SK-N-SH (cell line): ENCODE measurements at regions not wholly inside any gene's neighbourhood (a gene's known extent, or its start where the extent isn't known, plus 50 kb on each side); places are given as distances from the start of the nearest gene placed in this dataset.

Experiments
- CTCF ChIA-PET: fragments of 300-600, 350-600 bp; formaldehyde crosslinking; extraction: SDS; loops from one replicate; lab custom pipeline; 2021; lab: Yijun Ruan, JAX
- POLR2A ChIA-PET: fragments of 350-600 bp; sonication (Branson Sonifier 250); formaldehyde crosslinking; extraction: SDS; loops from one replicate; lab custom pipeline; 2020; ENCODE audit warnings: antibody characterized with exemption, inconsistent platforms; lab: Yijun Ruan, JAX
- DNase-seq: peaks from one replicate; pipeline ENCODE4 v3.0.0; 2012
- H2AFZ ChIP-seq: fragments of 200-600 bp; sonication (generic); 2 replicates; pipeline ENCODE4 v1.8.1; 2016; ENCODE audit warnings: antibody characterized with exemption, mild to moderate bottlenecking, low read depth
- H3F3A ChIP-seq: fragments of 200-600 bp; sonication (generic); replicated peaks from 2 replicates; pipeline ENCODE3; 2016; ENCODE audit warnings: antibody characterized with exemption, mild to moderate bottlenecking; ENCODE audit not compliant: insufficient read depth
- H3K27ac ChIP-seq, 2 experiments: fragments of 200-500 bp in 1 of 2; fragments of 200-600 bp in 1 of 2; sonication (Bioruptor generic) in 1 of 2; sonication (generic), shearing (Covaris generic) in 1 of 2; 2 replicates each; pipeline versions ENCODE4 v1.5.1 to v1.6.1; 2014 to 2016; ENCODE audit warnings: low read depth in 2 of 2, inconsistent platforms in 1 of 2, low read length in 1 of 2, mild to moderate bottlenecking in 1 of 2, mixed read lengths in 1 of 2
- H3K27me3 ChIP-seq: fragments of 200-600 bp; sonication (generic), shearing (Covaris generic); 2 replicates; pipeline ENCODE4 v1.6.1; 2016; ENCODE audit warnings: mixed run types; ENCODE audit not compliant: insufficient read depth
- H3K36me3 ChIP-seq, 2 experiments: fragments of 200-500 bp in 1 of 2; fragments of 200-600 bp in 1 of 2; sonication (Bioruptor generic) in 1 of 2; sonication (generic) in 1 of 2; replicated peaks in 1 of 2; 2 replicates each; pipeline versions ENCODE3 to v1.5.1; 2014 to 2016; ENCODE audit warnings: low read length in 1 of 2, mild to moderate bottlenecking in 1 of 2; ENCODE audit not compliant: insufficient read depth in 2 of 2, control insufficient read depth in 1 of 2
- H3K4me1 ChIP-seq, 2 experiments: fragments of 200-500 bp in 1 of 2; fragments of 200-600 bp in 1 of 2; sonication (Bioruptor generic) in 1 of 2; sonication (generic), shearing (Covaris generic) in 1 of 2; 2 replicates each; pipeline versions ENCODE4 v1.5.1 to v1.6.1; 2014 to 2016; ENCODE audit warnings: low read depth in 1 of 2, low read length in 1 of 2, mixed run types in 1 of 2; ENCODE audit not compliant: insufficient read depth in 2 of 2, control insufficient read depth in 1 of 2
- H3K4me2 ChIP-seq: fragments of 200-600 bp; sonication (generic), shearing (Covaris generic); 2 replicates; pipeline ENCODE4 v1.6.1; 2017; ENCODE audit warnings: mixed run types
- H3K4me3 ChIP-seq, 2 experiments: fragments of 200-500 bp in 1 of 2; fragments of 200-600 bp in 1 of 2; sonication (Bioruptor generic) in 1 of 2; sonication (generic), shearing (Covaris generic) in 1 of 2; 2 replicates each; pipeline versions ENCODE4 v1.5.1 to v1.8.1; 2014 to 2016; ENCODE audit warnings: low read depth in 2 of 2, inconsistent platforms in 1 of 2, low read length in 1 of 2, mild to moderate bottlenecking in 1 of 2, mixed read lengths in 1 of 2, moderate library complexity in 1 of 2
- H3K79me2 ChIP-seq: fragments of 200-600 bp; sonication (generic); 2 replicates; pipeline ENCODE4 v1.8.1; 2017; ENCODE audit warnings: mild to moderate bottlenecking; ENCODE audit not compliant: insufficient read depth
- H3K9ac ChIP-seq: fragments of 200-600 bp; sonication (generic); 2 replicates; pipeline ENCODE4 v1.6.1; 2017; ENCODE audit warnings: mixed run types
- H3K9me2 ChIP-seq: fragments of 200-600 bp; sonication (generic); 2 replicates; pipeline ENCODE4 v1.6.1; 2017; ENCODE audit warnings: mixed run types
- H3K9me3 ChIP-seq: fragments of 200-600 bp; sonication (generic); 2 replicates; pipeline ENCODE4 v1.6.1; 2017; ENCODE audit warnings: mixed run types, mild to moderate bottlenecking, moderate library complexity
- H4K20me1 ChIP-seq: fragments of 200-600 bp; sonication (generic); 2 replicates; pipeline ENCODE4 v1.6.1; 2017; ENCODE audit warnings: mild to moderate bottlenecking, mixed run types; ENCODE audit not compliant: insufficient read depth
- CTCF ChIP-seq: fragments of 200-600 bp; sonication (generic); IDR thresholded peaks from 2 replicates; pipeline ENCODE4 v1.6.1; 2017; ENCODE audit warnings: antibody characterized with exemption, mild to moderate bottlenecking, moderate library complexity
- EP300 ChIP-seq, 2 experiments: IDR thresholded peaks; 2 replicates each; pipeline versions ENCODE4 v1.4.0 to v1.6.1; 2012; ENCODE audit warnings: borderline replicate concordance in 1 of 2, low read depth in 1 of 2, low read length in 1 of 2
- EZH2phosphoT487 ChIP-seq: fragments of 200-600 bp; sonication (generic); IDR thresholded peaks from 2 replicates; pipeline ENCODE4 v1.6.1; 2017; ENCODE audit warnings: low read depth, mixed run types, mild to moderate bottlenecking, antibody characterized with exemption, moderate library complexity, borderline replicate concordance
- FOXM1 ChIP-seq: IDR thresholded peaks from 2 replicates; pipeline ENCODE4 v1.4.0; 2012; ENCODE audit warnings: low read depth, mild to moderate bottlenecking
- JUND ChIP-seq: IDR thresholded peaks from 2 replicates; pipeline ENCODE4 v1.4.0; 2012
- MAX ChIP-seq: IDR thresholded peaks from 2 replicates; pipeline ENCODE4 v1.4.0; 2012; ENCODE audit warnings: low read depth
- NFIC ChIP-seq: IDR thresholded peaks from 2 replicates; pipeline ENCODE4 v1.4.0; 2012; ENCODE audit warnings: borderline replicate concordance
- NRF1 ChIP-seq: IDR thresholded peaks from 2 replicates; pipeline ENCODE4 v1.6.1; 2012; ENCODE audit warnings: low read depth, mild to moderate bottlenecking, low read length
- RCOR1 ChIP-seq: fragments of 150-350 bp; IDR thresholded peaks from 2 replicates; pipeline ENCODE4 v1.6.1; 2017; ENCODE audit warnings: antibody characterized with exemption, low read length
- RFX5 ChIP-seq: IDR thresholded peaks from 2 replicates; pipeline ENCODE4 v1.6.1; 2012; ENCODE audit warnings: mild to moderate bottlenecking, improper control_type of control experiment, low read length
- RXRA ChIP-seq: IDR thresholded peaks from 2 replicates; pipeline ENCODE4 v1.4.0; 2012; ENCODE audit warnings: low read depth, mild to moderate bottlenecking, borderline replicate concordance
- TEAD4 ChIP-seq: IDR thresholded peaks from 2 replicates; pipeline ENCODE4 v1.4.0; 2012; ENCODE audit warnings: mild to moderate bottlenecking, borderline replicate concordance; ENCODE audit not compliant: insufficient read depth
- YY1 ChIP-seq: IDR thresholded peaks from 2 replicates; pipeline ENCODE4 v1.4.0; 2012; ENCODE audit warnings: low read depth, mild to moderate bottlenecking
- WGBS: methylation state at CpG from one replicate; pipeline ENCODE4 v1.1.6; 2017; ENCODE audit warnings: low lambda C conversion rate; 5-methylcytosine and 5-hydroxymethylcytosine counted together
- TF ChIP-seq, protein P1 (sequence below): IDR thresholded peaks from 2 replicates; pipeline ENCODE4 v1.6.1; 2012; ENCODE audit warnings: mild to moderate bottlenecking, low read depth, low read length, moderate library complexity

DNA sequence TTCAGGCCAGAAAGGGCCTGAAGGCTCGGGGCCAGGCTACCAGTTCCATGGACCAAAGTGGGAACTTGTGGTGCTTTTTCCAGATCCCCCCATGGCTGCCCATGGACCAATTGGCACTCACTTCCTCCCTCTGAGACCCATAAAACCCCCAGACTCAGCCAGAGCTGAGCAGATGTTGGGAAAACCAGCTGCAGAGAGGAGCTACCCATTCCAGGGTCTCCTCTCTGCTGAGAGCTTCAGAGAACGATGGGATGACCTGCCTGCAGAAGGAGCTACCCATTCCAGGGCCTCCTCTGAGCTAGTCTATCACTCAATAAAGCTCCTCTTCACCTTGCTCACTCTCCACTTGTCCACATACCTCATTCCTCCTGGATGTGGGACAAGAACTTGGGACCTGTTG is 52.2 kb upstream of the MED9 start:
- Histone ChIP-seq H3K4me1 (no peaks in the 10 kb centered on the region), H2AFZ (no peak overlapping the region), H3K36me3 (no peaks in the 10 kb centered on the region), H3K9me2 (no peaks in the 10 kb centered on the region), H3F3A (no peaks in the 10 kb centered on the region), H3K9me3 (no peaks in the 10 kb centered on the region), H3K4me3 (no peak overlapping the region), H3K4me2 (no peak overlapping the region), H3K9ac (no peak overlapping the region), H4K20me1 (no peaks in the 10 kb centered on the region), H3K27me3 (no peaks in the 10 kb centered on the region), H3K79me2 (no peaks in the 10 kb centered on the region), H3K27ac (no peak overlapping the region)
- ChIA-PET POLR2A (no interaction called here), CTCF (interaction anchor here (1.1 kb wide), 1 partner anchor 217 kb away, joined by 4 read pairs; no protein-coding TSS in a partner anchor)
- DNase-seq = no peak
- TF ChIP-seq YY1 = no peak
- TF ChIP-seq NRF1 = no peak
- no peak for TF ChIP-seq CTCF
- TF ChIP-seq MAX = no peak
- no peak for TF ChIP-seq EZH2phosphoT487
- no peak for TF ChIP-seq FOXM1
- TF ChIP-seq RFX5 = no peak
- no peak for TF ChIP-seq EP300 (IDR thresholded peaks at IDR 0.05; ENCODE audit: borderline replicate concordance in 1 of 2, low read depth in 1 of 2, low read length in 1 of 2)
- no peak for TF ChIP-seq NFIC
- no peak for TF ChIP-seq RXRA
- TF ChIP-seq, protein P1, sequence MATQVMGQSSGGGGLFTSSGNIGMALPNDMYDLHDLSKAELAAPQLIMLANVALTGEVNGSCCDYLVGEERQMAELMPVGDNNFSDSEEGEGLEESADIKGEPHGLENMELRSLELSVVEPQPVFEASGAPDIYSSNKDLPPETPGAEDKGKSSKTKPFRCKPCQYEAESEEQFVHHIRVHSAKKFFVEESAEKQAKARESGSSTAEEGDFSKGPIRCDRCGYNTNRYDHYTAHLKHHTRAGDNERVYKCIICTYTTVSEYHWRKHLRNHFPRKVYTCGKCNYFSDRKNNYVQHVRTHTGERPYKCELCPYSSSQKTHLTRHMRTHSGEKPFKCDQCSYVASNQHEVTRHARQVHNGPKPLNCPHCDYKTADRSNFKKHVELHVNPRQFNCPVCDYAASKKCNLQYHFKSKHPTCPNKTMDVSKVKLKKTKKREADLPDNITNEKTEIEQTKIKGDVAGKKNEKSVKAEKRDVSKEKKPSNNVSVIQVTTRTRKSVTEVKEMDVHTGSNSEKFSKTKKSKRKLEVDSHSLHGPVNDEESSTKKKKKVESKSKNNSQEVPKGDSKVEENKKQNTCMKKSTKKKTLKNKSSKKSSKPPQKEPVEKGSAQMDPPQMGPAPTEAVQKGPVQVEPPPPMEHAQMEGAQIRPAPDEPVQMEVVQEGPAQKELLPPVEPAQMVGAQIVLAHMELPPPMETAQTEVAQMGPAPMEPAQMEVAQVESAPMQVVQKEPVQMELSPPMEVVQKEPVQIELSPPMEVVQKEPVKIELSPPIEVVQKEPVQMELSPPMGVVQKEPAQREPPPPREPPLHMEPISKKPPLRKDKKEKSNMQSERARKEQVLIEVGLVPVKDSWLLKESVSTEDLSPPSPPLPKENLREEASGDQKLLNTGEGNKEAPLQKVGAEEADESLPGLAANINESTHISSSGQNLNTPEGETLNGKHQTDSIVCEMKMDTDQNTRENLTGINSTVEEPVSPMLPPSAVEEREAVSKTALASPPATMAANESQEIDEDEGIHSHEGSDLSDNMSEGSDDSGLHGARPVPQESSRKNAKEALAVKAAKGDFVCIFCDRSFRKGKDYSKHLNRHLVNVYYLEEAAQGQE = no peak
- TF ChIP-seq TEAD4 = no peak
- TF ChIP-seq JUND = no peak
- TF ChIP-seq RCOR1 = no peak
- WGBS = 10% methylated on average over 2 of the region's 2 CpGs
